Thymus (tissue), 11 donors: ENCODE measurements at regions not wholly inside any gene's neighbourhood (a gene's known extent, or its start where the extent isn't known, plus 50 kb on each side); places are given as distances from the start of the nearest gene placed in this dataset.

Experiments
- DNase-seq, 9 donors: peaks; one replicate each; pipeline ENCODE4 v3.0.0-alpha.2; 2013; ENCODE audit warnings: low spot score in 9 of 9, low read depth in 6 of 9, missing footprints in 1 of 9
- H3K27ac ChIP-seq, 2 donors: one replicate each; pipeline ENCODE4 v1.5.1; 2013; ENCODE audit warnings: control low read depth in 1 of 2, low read depth in 1 of 2, low read length in 1 of 2, mild to moderate bottlenecking in 1 of 2, moderate library complexity in 1 of 2
- H3K27me3 ChIP-seq, 2 donors: one replicate each; pipeline ENCODE4 v1.5.1; 2013; ENCODE audit warnings: low read length in 1 of 2; ENCODE audit not compliant: control insufficient read depth in 2 of 2, insufficient read depth in 1 of 2
- H3K36me3 ChIP-seq, 2 donors: one replicate each; pipeline ENCODE4 v1.5.1; 2013; ENCODE audit warnings: low read length in 1 of 2, mild to moderate bottlenecking in 1 of 2, moderate library complexity in 1 of 2; ENCODE audit not compliant: control insufficient read depth in 2 of 2, insufficient read depth in 2 of 2
- H3K4me1 ChIP-seq, 2 donors: one replicate each; pipeline ENCODE4 v1.5.1; 2013; ENCODE audit warnings: low read length in 2 of 2; ENCODE audit not compliant: control insufficient read depth in 2 of 2, insufficient read depth in 2 of 2
- H3K4me3 ChIP-seq, 2 donors: one replicate each; pipeline ENCODE4 v1.5.1; 2013; ENCODE audit warnings: low read length in 2 of 2, control low read depth in 1 of 2, mild to moderate bottlenecking in 1 of 2
- H3K9me3 ChIP-seq, 2 donors: one replicate each; pipeline ENCODE4 v1.5.1; 2013; ENCODE audit warnings: low read length in 1 of 2, mild to moderate bottlenecking in 1 of 2; ENCODE audit not compliant: control insufficient read depth in 2 of 2, insufficient read depth in 1 of 2
- WGBS: extraction: QIAGEN DNeasy Blood & Tissue Kit; methylation state at CpG from one replicate; pipeline ENCODE4 v1.1.7; 2013; 5-methylcytosine and 5-hydroxymethylcytosine counted together
- donor health status: healthy.

- 78% methylated on average over 1 of the region's 1 CpG for WGBS
- no peak for DNase-seq
- H3K4me1 ChIP-seq, result no peaks in the 10 kb centered on the region
Observed at GRCh38 chr1:189405419-189405818, 1072.2 kb downstream of the BRINP3 start.

GRCh38 chr1:189409774-189410173 is 1067.9 kb downstream of the BRINP3 start:
- Histone ChIP-seq H3K36me3 (no peaks in the 10 kb centered on the region), H3K4me3 (no peak overlapping the region), H3K27me3 (no peaks in the 10 kb centered on the region), H3K27ac (no peak overlapping the region), H3K9me3 (peaks cover 0 to 7% of the 10 kb centered on the region in 2 donors), H3K4me1 (no peaks in the 10 kb centered on the region)
- DNase-seq, result no peak
- WGBS, result 16% methylated on average over 3 of the region's 3 CpGs

More at GRCh38 chr1:189405419-189405818, 1072.2 kb downstream of the BRINP3 start:
- H3K36me3 ChIP-seq, result no peaks in the 10 kb centered on the region
- no peak overlapping the region for H3K27ac ChIP-seq
- peaks cover 0 to 7% of the 10 kb centered on the region in 2 donors for H3K9me3 ChIP-seq
- H3K4me3 ChIP-seq, result no peak overlapping the region
- H3K27me3 ChIP-seq, result no peaks in the 10 kb centered on the region

- Histone ChIP-seq H3K27ac (no peak overlapping the region), H3K27me3 (no peaks in the 10 kb centered on the region), H3K4me3 (no peak overlapping the region), H3K36me3 (no peaks in the 10 kb centered on the region), H3K4me1 (no peaks in the 10 kb centered on the region), H3K9me3 (no peaks in the 10 kb centered on the region)
- no peak for DNase-seq
- WGBS, result 83% methylated on average over 2 of the region's 2 CpGs
Observed at GRCh38 chr1:189424746-189425331, 1052.8 kb downstream of the BRINP3 start.

DNA sequence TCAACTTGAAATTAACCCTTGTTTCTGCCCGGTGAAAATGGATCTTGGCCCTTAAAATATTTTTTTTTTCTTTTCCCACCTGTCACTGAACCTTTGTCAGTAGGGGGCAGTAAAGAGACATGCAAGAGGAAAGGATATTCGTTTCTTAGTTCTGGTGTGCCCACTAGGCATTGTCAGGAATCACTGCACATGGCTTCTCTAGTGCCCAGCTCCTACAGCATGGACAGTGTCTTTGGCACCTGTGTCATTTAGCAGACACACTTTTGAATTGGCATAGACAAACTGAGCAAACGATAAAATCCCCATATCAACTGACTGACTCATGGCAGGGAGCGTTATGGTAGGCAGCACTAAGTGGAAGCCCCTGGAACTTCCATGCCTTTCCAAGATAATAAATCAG is 1048.1 kb downstream of the BRINP3 start:
- H3K27me3 ChIP-seq, result no peaks in the 10 kb centered on the region
- no peaks in the 10 kb centered on the region for H3K9me3 ChIP-seq
- DNase-seq, result peak in 2 of 9 donors; percentile 2 to 15
- WGBS, result 78% methylated on average over 4 of the region's 4 CpGs
- H3K4me1 ChIP-seq, result no peaks in the 10 kb centered on the region
- no peak overlapping the region for H3K27ac ChIP-seq
- H3K4me3 ChIP-seq, result no peak overlapping the region
- no peaks in the 10 kb centered on the region for H3K36me3 ChIP-seq

GRCh38 chr1:189431447-189431846 is 1046.2 kb downstream of the BRINP3 start:
- 90% methylated on average over 2 of the region's 2 CpGs for WGBS
- no peaks in the 10 kb centered on the region for H3K36me3 ChIP-seq
- DNase-seq, result no peak

GRCh38 chr1:189432753-189433152 is 1044.9 kb downstream of the BRINP3 start:
- Histone ChIP-seq H3K27me3 (no peaks in the 10 kb centered on the region), H3K4me3 (no peak overlapping the region), H3K27ac (no peak overlapping the region), H3K36me3 (no peaks in the 10 kb centered on the region), H3K4me1 (no peaks in the 10 kb centered on the region), H3K9me3 (no peaks in the 10 kb centered on the region)
- WGBS, result 91% methylated on average over 2 of the region's 2 CpGs
- no peak for DNase-seq

More at GRCh38 chr1:189431447-189431846, 1046.2 kb downstream of the BRINP3 start:
- Histone ChIP-seq H3K27ac (no peak overlapping the region), H3K4me1 (no peaks in the 10 kb centered on the region), H3K9me3 (no peaks in the 10 kb centered on the region), H3K4me3 (no peak overlapping the region), H3K27me3 (no peaks in the 10 kb centered on the region)

- Histone ChIP-seq H3K27ac (no peak overlapping the region), H3K36me3 (no peaks in the 10 kb centered on the region), H3K4me3 (no peak overlapping the region), H3K27me3 (no peaks in the 10 kb centered on the region), H3K9me3 (no peaks in the 10 kb centered on the region), H3K4me1 (no peaks in the 10 kb centered on the region)
- 91% methylated on average over 1 of the region's 1 CpG for WGBS
- DNase-seq, result no peak
Observed at GRCh38 chr1:189434461-189434860, 1043.2 kb downstream of the BRINP3 start.

DNA sequence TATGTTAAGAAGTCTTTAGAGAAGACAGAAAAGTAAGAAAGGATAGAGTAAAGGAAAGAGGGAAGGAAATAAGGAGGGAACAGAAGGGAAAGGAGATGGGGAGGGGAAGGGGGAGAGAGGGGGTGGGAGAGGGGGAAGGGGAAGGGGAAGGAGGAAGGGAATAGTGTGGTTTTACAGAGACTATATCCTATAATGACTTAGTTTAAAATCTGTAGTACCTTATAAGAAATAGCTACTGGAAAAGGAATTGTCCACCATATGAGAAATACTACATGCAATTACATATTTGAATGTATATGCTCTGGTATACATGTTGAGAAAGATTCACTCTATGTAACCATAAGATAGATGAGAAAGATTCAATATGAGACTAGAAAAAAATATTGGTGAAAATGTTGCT is 1042.3 kb downstream of the BRINP3 start:
- no peak for DNase-seq
- Histone ChIP-seq H3K36me3 (no peaks in the 10 kb centered on the region), H3K4me1 (no peaks in the 10 kb centered on the region), H3K27me3 (no peaks in the 10 kb centered on the region), H3K9me3 (no peaks in the 10 kb centered on the region), H3K27ac (no peak overlapping the region), H3K4me3 (no peak overlapping the region)

- no peaks in the 10 kb centered on the region for H3K9me3 ChIP-seq
- no peak overlapping the region for H3K27ac ChIP-seq
- 28% methylated on average over 3 of the region's 3 CpGs for WGBS
- H3K4me1 ChIP-seq, result no peaks in the 10 kb centered on the region
- H3K27me3 ChIP-seq, result no peaks in the 10 kb centered on the region
- no peaks in the 10 kb centered on the region for H3K36me3 ChIP-seq
- no peak overlapping the region for H3K4me3 ChIP-seq
- DNase-seq, result no peak
Observed at GRCh38 chr1:189438808-189439207, 1038.9 kb downstream of the BRINP3 start.

- DNase-seq, result no peak
- WGBS, result 86% methylated on average over 4 of the region's 4 CpGs
- no peaks in the 10 kb centered on the region for H3K27me3 ChIP-seq
Observed at GRCh38 chr1:189463166-189463565, 1014.5 kb downstream of the BRINP3 start.

More at GRCh38 chr1:189463166-189463565, 1014.5 kb downstream of the BRINP3 start:
- no peak overlapping the region for H3K27ac ChIP-seq
- no peaks in the 10 kb centered on the region for H3K36me3 ChIP-seq
- no peaks in the 10 kb centered on the region for H3K9me3 ChIP-seq
- no peak overlapping the region for H3K4me3 ChIP-seq
- no peaks in the 10 kb centered on the region for H3K4me1 ChIP-seq
